HepG2 (cell line): ENCODE measurements at regions not wholly inside any gene's neighbourhood (a gene's known extent, or its start where the extent isn't known, plus 50 kb on each side); places are given as distances from the start of the nearest gene placed in this dataset.

Experiments
- FOXA1 ChIP-seq, 2 experiments: fragments of 450-650 bp in 1 of 2; sonication (generic) in 1 of 2; formaldehyde crosslinking in 1 of 2; IDR thresholded peaks; 2 replicates each; pipeline versions ENCODE4 v1.4.0 to v1.6.1; 2016 to 2020; ENCODE audit warnings: missing genetic modification reagents in 1 of 2
- FUBP1 ChIP-seq: sonication (generic); formaldehyde crosslinking; IDR thresholded peaks from 2 replicates; pipeline ENCODE4 v1.5.1; 2020; ENCODE audit warnings: missing genetic modification reagents, mild to moderate bottlenecking, borderline replicate concordance
- GZF1 ChIP-seq: sonication (generic); formaldehyde crosslinking; IDR thresholded peaks from 2 replicates; pipeline ENCODE4 v1.5.1; 2020; ENCODE audit warnings: mild to moderate bottlenecking, missing genetic modification reagents
- KLF13 ChIP-seq: sonication (generic); formaldehyde crosslinking; IDR thresholded peaks from 2 replicates; pipeline ENCODE4 v1.4.0; 2020; ENCODE audit warnings: mild to moderate bottlenecking, missing genetic modification reagents
- PHF5A ChIP-seq: IDR thresholded peaks from one replicate; pipeline ENCODE4 v1.6.1; 2018; ENCODE audit warnings: low read depth, missing genetic modification reagents; ENCODE audit not compliant: unreplicated experiment
- SP4 ChIP-seq: sonication (generic); formaldehyde crosslinking; IDR thresholded peaks from 2 replicates; pipeline ENCODE4 v1.8.1; 2023; ENCODE audit warnings: mild to moderate bottlenecking, missing genetic modification reagents
- ZNF230 ChIP-seq: sonication (generic); formaldehyde crosslinking; IDR thresholded peaks from 2 replicates; pipeline ENCODE4 v1.4.0; 2020; ENCODE audit warnings: mild to moderate bottlenecking, missing genetic modification reagents
- ZNF616 ChIP-seq: sonication (generic); formaldehyde crosslinking; IDR thresholded peaks from 2 replicates; pipeline ENCODE4 v1.5.0; 2020; ENCODE audit warnings: low read depth, mild to moderate bottlenecking, missing genetic modification reagents
- ZNF660 ChIP-seq: sonication (generic); formaldehyde crosslinking; IDR thresholded peaks from 2 replicates; pipeline ENCODE4 v1.5.1; 2020; ENCODE audit warnings: mild to moderate bottlenecking, low read depth, missing genetic modification reagents, borderline replicate concordance
- ZNF7 ChIP-seq: IDR thresholded peaks from 2 replicates; pipeline ENCODE4 v1.6.1; 2016; ENCODE audit warnings: missing biosample characterization, missing genetic modification reagents
- ZNF761 ChIP-seq: sonication (generic); formaldehyde crosslinking; conservative IDR thresholded peaks from 2 replicates; pipeline ENCODE4 v1.4.0; 2020; ENCODE audit warnings: mild to moderate bottlenecking, missing genetic modification reagents
- ZNF768 ChIP-seq: sonication (generic); formaldehyde crosslinking; IDR thresholded peaks from 2 replicates; pipeline ENCODE4 v1.4.0; 2020; ENCODE audit warnings: missing genetic modification reagents
- ZXDC ChIP-seq: sonication (generic); formaldehyde crosslinking; IDR thresholded peaks from 2 replicates; pipeline ENCODE4 v1.5.0; 2020; ENCODE audit warnings: mild to moderate bottlenecking, missing genetic modification reagents

GRCh38 chr2:45274250-45274926 is 265.1 kb upstream of the SIX2 start (continued):
- TF ChIP-seq ZXDC (CRISPR knock-in tag) (0 out of 2 replicates have a peak, but pooled peaks have one; percentile 54), ZNF660 (no peak), GZF1 (CRISPR knock-in tag) (0 out of 2 replicates have a peak, but pooled peaks have one; percentile 35), FUBP1 (CRISPR knock-in tag) (no peak; the same call in 1 of the 2 replicates), ZNF7 (no peak), FOXA1 (IDR thresholded peaks at IDR 0.05) (peak; percentile 75), FOXA1 (CRISPR knock-in tag; IDR thresholded peaks at IDR 0.05) (peak; percentile 99), PHF5A (CRISPR knock-in tag) (no peak), ZNF230 (CRISPR knock-in tag) (no peak), ZNF768 (no peak), ZNF616 (CRISPR knock-in tag) (no peak), SP4 (CRISPR knock-in tag) (peak; percentile 66), KLF13 (CRISPR knock-in tag) (no peak), ZNF761 (CRISPR knock-in tag) (no peak)
